ENCODE measurements at regions not wholly inside any gene's neighbourhood (a gene's known extent, or its start where the extent isn't known, plus 50 kb on each side); places are given as distances from the start of the nearest gene placed in this dataset.

DNA sequence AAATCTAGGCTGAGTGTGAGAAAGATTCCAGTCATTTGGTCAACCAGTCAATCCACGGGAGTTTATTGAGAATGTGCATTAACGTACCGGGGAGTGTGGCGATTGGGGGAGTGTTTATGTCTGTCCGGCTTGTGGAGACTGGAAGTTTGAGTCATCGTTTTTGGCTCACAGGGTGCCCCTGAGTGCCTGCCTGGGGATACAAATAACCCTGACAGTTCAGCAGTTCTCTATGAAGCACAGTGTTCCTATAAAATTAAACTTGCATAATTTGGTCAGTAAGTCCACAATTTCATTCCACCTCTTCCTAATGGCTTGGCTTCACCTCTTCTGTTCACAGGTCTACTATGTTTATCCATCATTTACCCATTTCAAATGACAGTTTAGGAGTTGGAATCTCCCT lies 72.6 kb upstream of the PLEKHG1 start:
- no peaks in the 10 kb centered on the region for H3K9me3 Mint-ChIP-seq
- TF ChIP-seq, protein P1, sequence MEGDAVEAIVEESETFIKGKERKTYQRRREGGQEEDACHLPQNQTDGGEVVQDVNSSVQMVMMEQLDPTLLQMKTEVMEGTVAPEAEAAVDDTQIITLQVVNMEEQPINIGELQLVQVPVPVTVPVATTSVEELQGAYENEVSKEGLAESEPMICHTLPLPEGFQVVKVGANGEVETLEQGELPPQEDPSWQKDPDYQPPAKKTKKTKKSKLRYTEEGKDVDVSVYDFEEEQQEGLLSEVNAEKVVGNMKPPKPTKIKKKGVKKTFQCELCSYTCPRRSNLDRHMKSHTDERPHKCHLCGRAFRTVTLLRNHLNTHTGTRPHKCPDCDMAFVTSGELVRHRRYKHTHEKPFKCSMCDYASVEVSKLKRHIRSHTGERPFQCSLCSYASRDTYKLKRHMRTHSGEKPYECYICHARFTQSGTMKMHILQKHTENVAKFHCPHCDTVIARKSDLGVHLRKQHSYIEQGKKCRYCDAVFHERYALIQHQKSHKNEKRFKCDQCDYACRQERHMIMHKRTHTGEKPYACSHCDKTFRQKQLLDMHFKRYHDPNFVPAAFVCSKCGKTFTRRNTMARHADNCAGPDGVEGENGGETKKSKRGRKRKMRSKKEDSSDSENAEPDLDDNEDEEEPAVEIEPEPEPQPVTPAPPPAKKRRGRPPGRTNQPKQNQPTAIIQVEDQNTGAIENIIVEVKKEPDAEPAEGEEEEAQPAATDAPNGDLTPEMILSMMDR (IDR thresholded peaks at IDR 0.05; ENCODE audit: unreplicated experiment in 3 of 3) = no peak
- peaks cover 8% of the 10 kb centered on the region for H3K27me3 Mint-ChIP-seq (ENCODE audit: low read depth)
- H3K4me3 Mint-ChIP-seq = no peak overlapping the region
- H3K36me3 Mint-ChIP-seq (ENCODE audit: low read depth) = no peaks in the 10 kb centered on the region
- peak overlapping the region; percentile 12 to 24 (median 19) for H3K27ac Mint-ChIP-seq
- peaks cover 16% of the 10 kb centered on the region for H3K4me1 Mint-ChIP-seq

DNA sequence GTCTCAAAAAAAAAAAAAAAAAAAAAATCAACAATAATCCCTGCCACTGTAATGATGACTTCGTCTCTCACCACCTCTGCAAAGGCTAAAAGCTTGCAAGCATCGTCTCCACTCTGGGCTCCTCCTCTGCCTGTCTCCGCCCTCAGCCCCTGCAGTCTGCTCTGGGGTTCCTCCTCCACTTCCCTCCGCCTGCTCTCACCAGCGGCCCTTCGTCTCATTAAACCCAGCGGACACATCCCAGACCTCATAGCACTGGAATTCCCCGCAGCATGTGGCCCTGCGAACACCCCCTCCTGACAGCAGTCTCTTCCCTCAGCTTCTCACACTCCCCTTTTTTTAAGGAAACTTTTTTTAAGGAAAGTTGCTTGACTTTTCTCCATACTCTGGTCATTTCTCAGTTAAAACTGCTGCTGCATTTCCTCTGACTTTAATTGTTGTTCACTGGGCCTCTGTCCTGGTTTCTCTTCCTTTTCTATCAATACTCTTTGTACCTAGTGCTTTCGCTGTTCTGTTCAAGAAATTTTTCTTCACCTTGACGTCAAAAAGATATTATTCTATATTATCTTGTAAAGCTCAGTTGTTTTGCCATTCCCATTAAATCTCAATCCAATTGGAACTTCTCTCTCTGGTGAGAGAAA lies 70.9 kb upstream of the PLEKHG1 start:
- TF ChIP-seq, protein P1 (IDR thresholded peaks at IDR 0.05; ENCODE audit: unreplicated experiment in 3 of 3) = no peak
- Mint-ChIP-seq H3K36me3 (ENCODE audit: low read depth) (no peaks in the 10 kb centered on the region), H3K27ac (peak overlapping the region; percentile 49 to 88 (median 84)), H3K4me1 (peaks cover 16% of the 10 kb centered on the region), H3K27me3 (ENCODE audit: low read depth) (peaks cover 8% of the 10 kb centered on the region), H3K4me3 (peak overlapping the region in 1 of 3 experiments; percentile 1), H3K9me3 (no peaks in the 10 kb centered on the region)

DNA sequence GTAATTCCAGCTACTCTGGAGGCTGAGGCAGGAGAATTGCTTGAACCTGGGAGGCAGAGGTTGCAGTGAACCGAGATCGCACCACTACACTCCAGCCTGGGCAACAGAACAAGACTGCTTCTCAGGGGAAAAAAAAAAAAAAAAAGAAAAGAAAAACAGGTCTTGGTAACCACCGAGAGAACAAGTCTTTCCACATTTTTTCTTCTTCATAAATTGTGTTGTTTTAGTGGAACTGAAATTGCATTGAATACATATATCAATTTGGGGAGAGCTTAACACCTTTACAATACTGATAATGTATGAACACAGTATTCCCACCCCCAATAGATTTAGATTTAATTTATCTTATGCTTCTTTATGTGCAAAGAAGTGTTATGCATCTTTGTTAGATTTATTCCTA lies 70.0 kb upstream of the PLEKHG1 start:
- TF ChIP-seq, protein P1 (IDR thresholded peaks at IDR 0.05; ENCODE audit: unreplicated experiment in 3 of 3) = no peak
- Mint-ChIP-seq H3K36me3 (ENCODE audit: low read depth) (no peaks in the 10 kb centered on the region), H3K4me1 (peaks cover 16% of the 10 kb centered on the region), H3K9me3 (no peaks in the 10 kb centered on the region), H3K27ac (peak overlapping the region in 1 of 3 experiments; percentile 88), H3K27me3 (ENCODE audit: low read depth) (peaks cover 8% of the 10 kb centered on the region), H3K4me3 (no peak overlapping the region)

DNA sequence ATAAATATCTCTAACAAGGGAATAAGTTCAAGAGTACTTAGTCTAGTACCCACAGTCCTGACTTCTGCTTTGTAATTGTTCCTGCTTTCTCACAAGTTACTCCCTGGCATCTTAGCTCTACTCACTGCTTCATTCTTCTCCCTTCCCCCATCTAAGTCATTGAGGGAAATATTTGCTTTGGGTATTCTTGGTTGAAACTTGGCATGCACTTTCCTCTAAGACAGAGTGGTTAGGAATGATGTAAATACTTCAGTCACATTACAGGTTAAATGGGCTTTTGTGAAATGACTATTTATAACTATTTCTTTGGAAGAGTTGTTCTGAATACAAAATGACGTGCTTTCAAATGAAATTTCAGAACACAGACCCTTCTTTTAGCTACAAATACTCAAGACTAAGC lies 67.7 kb upstream of the PLEKHG1 start:
- TF ChIP-seq, protein P1 (IDR thresholded peaks at IDR 0.05; ENCODE audit: unreplicated experiment in 3 of 3) = no peak
- H3K27ac Mint-ChIP-seq = no peak overlapping the region
- H3K4me3 Mint-ChIP-seq = no peak overlapping the region
- peaks cover 8% of the 10 kb centered on the region for H3K27me3 Mint-ChIP-seq (ENCODE audit: low read depth)
- no peaks in the 10 kb centered on the region for H3K36me3 Mint-ChIP-seq (ENCODE audit: low read depth)
- peaks cover 18% of the 10 kb centered on the region for H3K4me1 Mint-ChIP-seq
- peaks cover 3% of the 10 kb centered on the region for H3K9me3 Mint-ChIP-seq

DNA sequence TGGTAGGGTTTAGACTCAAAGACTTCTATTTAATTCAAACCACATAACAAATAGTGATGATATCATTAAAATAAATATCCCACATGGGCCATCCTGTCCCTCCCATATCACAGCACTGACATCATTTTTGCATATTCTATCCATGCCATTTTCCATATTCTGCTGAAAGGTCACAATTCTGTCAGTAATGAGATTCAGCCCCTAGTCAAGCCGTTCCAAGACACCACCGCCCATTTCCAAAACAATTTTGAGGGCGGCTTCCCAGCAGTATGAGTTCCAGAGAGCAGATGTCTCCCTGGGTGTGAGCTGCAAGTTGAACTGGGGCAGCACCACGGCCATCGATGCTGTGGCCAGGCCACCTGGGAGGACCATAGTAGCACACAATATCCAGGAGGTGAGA lies 65.1 kb upstream of the PLEKHG1 start:
- Mint-ChIP-seq H3K9me3 (peaks cover 12% of the 10 kb centered on the region), H3K36me3 (ENCODE audit: low read depth) (peaks cover 6% of the 10 kb centered on the region), H3K27ac (no peak overlapping the region), H3K27me3 (ENCODE audit: low read depth) (peaks cover 5% of the 10 kb centered on the region), H3K4me1 (peaks cover 10% of the 10 kb centered on the region), H3K4me3 (no peak overlapping the region)
- TF ChIP-seq, protein P1 (IDR thresholded peaks at IDR 0.05; ENCODE audit: unreplicated experiment in 3 of 3) = no peak

DNA sequence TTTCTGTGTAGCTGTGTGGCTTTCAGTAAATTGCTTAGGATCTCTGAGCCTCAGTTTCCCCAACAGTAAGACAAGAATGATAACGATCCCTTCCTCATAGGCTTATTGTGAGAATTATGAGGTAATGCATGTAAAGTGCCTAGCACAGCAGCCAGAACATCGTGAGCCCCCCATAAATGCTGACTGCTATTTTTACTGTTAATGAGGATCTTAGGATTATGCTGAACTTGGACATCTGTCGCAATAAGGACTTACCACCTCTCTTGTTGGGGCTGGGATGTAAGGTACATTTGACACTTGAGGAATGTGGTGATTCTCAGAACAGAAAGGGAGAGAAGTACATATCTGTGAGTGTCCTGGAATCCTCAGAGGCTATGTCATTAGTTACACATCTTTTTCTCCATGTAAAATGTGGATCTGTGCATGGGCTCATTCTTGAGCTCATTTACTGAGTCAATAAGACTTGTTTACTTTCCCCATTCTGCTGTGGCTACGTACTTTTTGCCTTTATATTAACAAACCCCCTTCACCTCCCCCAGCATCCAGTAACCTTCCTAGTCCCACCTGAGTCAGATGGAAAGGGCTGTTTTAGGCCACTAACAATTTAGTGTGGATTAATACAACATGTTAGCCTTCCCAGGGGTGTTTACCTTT lies 64.4 kb upstream of the PLEKHG1 start:
- Mint-ChIP-seq H3K36me3 (ENCODE audit: low read depth) (peaks cover 6% of the 10 kb centered on the region), H3K4me3 (no peak overlapping the region), H3K27me3 (ENCODE audit: low read depth) (peaks cover 5% of the 10 kb centered on the region), H3K27ac (peak overlapping the region in 2 of 3 experiments; percentile 37 to 51), H3K9me3 (peaks cover 13% of the 10 kb centered on the region), H3K4me1 (peaks cover 10% of the 10 kb centered on the region)
- TF ChIP-seq, protein P1 (IDR thresholded peaks at IDR 0.05; ENCODE audit: unreplicated experiment in 3 of 3) = no peak

Measured in nephron (organoid).